ENCODE measurements at regions not wholly inside any gene's neighbourhood (a gene's known extent, or its start where the extent isn't known, plus 50 kb on each side); places are given as distances from the start of the nearest gene placed in this dataset.
"Not testable (repeated sequence)": the region's sequence is repeated elsewhere in the genome, so short reads cannot be mapped to it uniquely, and the experiment has no call there.

- H3K27me3 ChIP-seq (replicated peaks; ENCODE audit: control insufficient read depth, insufficient read depth, low read length, poor library complexity, severe bottlenecking) = no peaks in the 10 kb centered on the region
- H3K4me1 ChIP-seq (ENCODE audit: control insufficient read depth, insufficient read depth, low read length, poor library complexity, severe bottlenecking) = no peaks in the 10 kb centered on the region
- no peak for DNase-seq
- no peak overlapping the region for H3K27ac ChIP-seq (ENCODE audit: insufficient read depth, low read length, poor library complexity, severe bottlenecking)
- H3K4me3 ChIP-seq (ENCODE audit: insufficient read depth, low read depth, low read length, poor library complexity, severe bottlenecking) = no peak overlapping the region
- no peaks in the 10 kb centered on the region for H3K36me3 ChIP-seq (ENCODE audit: control insufficient read depth, insufficient read depth, low read length)
- H3K9me3 ChIP-seq (ENCODE audit: control insufficient read depth, low read length) = no peaks in the 10 kb centered on the region
Measured at GRCh38 chr19:30112666-30113065, 170.6 kb downstream of the URI1 start.

- Histone ChIP-seq H3K4me3 (ENCODE audit: insufficient read depth, low read depth, low read length, poor library complexity, severe bottlenecking) (no peak overlapping the region), H3K9me3 (ENCODE audit: control insufficient read depth, low read length) (no peaks in the 10 kb centered on the region), H3K27ac (ENCODE audit: insufficient read depth, low read length, poor library complexity, severe bottlenecking) (no peak overlapping the region), H3K36me3 (ENCODE audit: control insufficient read depth, insufficient read depth, low read length) (no peaks in the 10 kb centered on the region), H3K27me3 (replicated peaks; ENCODE audit: control insufficient read depth, insufficient read depth, low read length, poor library complexity, severe bottlenecking) (no peaks in the 10 kb centered on the region), H3K4me1 (ENCODE audit: control insufficient read depth, insufficient read depth, low read length, poor library complexity, severe bottlenecking) (no peaks in the 10 kb centered on the region)
- no peak for DNase-seq
Measured at GRCh38 chr19:30113186-30113585, 171.1 kb downstream of the URI1 start.

- H3K4me3 ChIP-seq (ENCODE audit: insufficient read depth, low read depth, low read length, poor library complexity, severe bottlenecking); H3K36me3 ChIP-seq (ENCODE audit: control insufficient read depth, insufficient read depth, low read length); DNase-seq; H3K27ac ChIP-seq (ENCODE audit: insufficient read depth, low read length, poor library complexity, severe bottlenecking); H3K4me1 ChIP-seq (ENCODE audit: control insufficient read depth, insufficient read depth, low read length, poor library complexity, severe bottlenecking); H3K9me3 ChIP-seq (ENCODE audit: control insufficient read depth, low read length); H3K27me3 ChIP-seq (replicated peaks; ENCODE audit: control insufficient read depth, insufficient read depth, low read length, poor library complexity, severe bottlenecking): not testable (repeated sequence)
Measured at GRCh38 chr19:30114095-30114494, 172.1 kb downstream of the URI1 start.

DNA sequence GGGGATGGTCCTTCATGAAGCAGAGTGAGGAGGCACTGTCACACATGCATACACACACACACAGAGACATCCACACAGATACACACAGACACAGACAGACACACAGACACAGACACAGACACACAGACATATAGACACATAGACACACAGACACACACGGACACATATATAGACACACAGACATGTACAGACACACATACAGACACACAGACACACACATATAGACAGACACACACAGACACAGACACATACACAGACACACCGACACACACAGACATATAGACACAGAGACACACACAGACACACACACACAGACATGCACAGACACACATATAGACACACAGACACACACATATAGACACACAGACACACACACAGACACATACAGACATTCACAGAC, 173.9 kb downstream of the URI1 start:
- Histone ChIP-seq H3K4me1 (ENCODE audit: control insufficient read depth, insufficient read depth, low read length, poor library complexity, severe bottlenecking) (no peaks in the 10 kb centered on the region), H3K4me3 (ENCODE audit: insufficient read depth, low read depth, low read length, poor library complexity, severe bottlenecking) (no peak overlapping the region), H3K9me3 (ENCODE audit: control insufficient read depth, low read length) (no peaks in the 10 kb centered on the region), H3K27me3 (replicated peaks; ENCODE audit: control insufficient read depth, insufficient read depth, low read length, poor library complexity, severe bottlenecking) (no peaks in the 10 kb centered on the region), H3K27ac (ENCODE audit: insufficient read depth, low read length, poor library complexity, severe bottlenecking) (no peak overlapping the region), H3K36me3 (ENCODE audit: control insufficient read depth, insufficient read depth, low read length) (no peaks in the 10 kb centered on the region)
- no peak for DNase-seq

- Histone ChIP-seq H3K4me3 (ENCODE audit: insufficient read depth, low read depth, low read length, poor library complexity, severe bottlenecking) (no peak overlapping the region), H3K9me3 (ENCODE audit: control insufficient read depth, low read length) (no peaks in the 10 kb centered on the region), H3K27ac (ENCODE audit: insufficient read depth, low read length, poor library complexity, severe bottlenecking) (no peak overlapping the region), H3K4me1 (ENCODE audit: control insufficient read depth, insufficient read depth, low read length, poor library complexity, severe bottlenecking) (no peaks in the 10 kb centered on the region), H3K36me3 (ENCODE audit: control insufficient read depth, insufficient read depth, low read length) (no peaks in the 10 kb centered on the region), H3K27me3 (replicated peaks; ENCODE audit: control insufficient read depth, insufficient read depth, low read length, poor library complexity, severe bottlenecking) (no peaks in the 10 kb centered on the region)
- DNase-seq = no peak
Measured at GRCh38 chr19:30116530-30116929, 174.5 kb downstream of the URI1 start.

DNA sequence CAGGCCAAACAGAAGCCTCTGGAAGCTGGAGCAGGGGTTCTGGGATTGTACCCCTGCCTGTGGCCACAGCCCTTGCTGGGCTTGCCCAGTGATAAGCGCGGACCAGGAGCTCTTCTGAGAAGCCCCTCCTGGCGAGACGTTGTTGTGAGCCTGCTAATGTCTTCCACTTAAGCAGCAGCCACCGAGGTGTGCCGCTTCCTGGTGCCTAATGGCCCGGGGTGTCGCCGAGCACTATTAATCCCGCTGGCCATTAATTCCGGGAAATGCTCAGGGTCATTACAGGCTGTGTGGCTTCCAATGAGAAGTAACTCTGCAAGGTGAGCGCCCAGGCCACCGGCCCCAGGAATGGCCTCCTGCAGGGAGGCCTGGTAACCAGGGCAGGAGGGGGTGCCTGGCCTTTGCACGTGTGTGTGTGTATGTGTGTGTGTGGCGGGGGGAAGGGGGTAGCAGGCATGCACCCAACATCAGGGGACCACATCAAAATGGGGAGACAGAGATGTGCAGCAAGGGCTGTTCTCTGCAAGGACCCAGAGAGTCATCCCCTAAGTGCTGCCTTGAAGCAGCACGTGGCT, 175.0 kb downstream of the URI1 start:
- H3K36me3 ChIP-seq (ENCODE audit: control insufficient read depth, insufficient read depth, low read length) = no peaks in the 10 kb centered on the region
- no peak overlapping the region for H3K4me3 ChIP-seq (ENCODE audit: insufficient read depth, low read depth, low read length, poor library complexity, severe bottlenecking)
- H3K4me1 ChIP-seq (ENCODE audit: control insufficient read depth, insufficient read depth, low read length, poor library complexity, severe bottlenecking) = no peaks in the 10 kb centered on the region
- H3K9me3 ChIP-seq (ENCODE audit: control insufficient read depth, low read length) = no peaks in the 10 kb centered on the region
- DNase-seq = no peak
- H3K27ac ChIP-seq (ENCODE audit: insufficient read depth, low read length, poor library complexity, severe bottlenecking) = no peak overlapping the region
- H3K27me3 ChIP-seq (replicated peaks; ENCODE audit: control insufficient read depth, insufficient read depth, low read length, poor library complexity, severe bottlenecking) = no peaks in the 10 kb centered on the region

DNA sequence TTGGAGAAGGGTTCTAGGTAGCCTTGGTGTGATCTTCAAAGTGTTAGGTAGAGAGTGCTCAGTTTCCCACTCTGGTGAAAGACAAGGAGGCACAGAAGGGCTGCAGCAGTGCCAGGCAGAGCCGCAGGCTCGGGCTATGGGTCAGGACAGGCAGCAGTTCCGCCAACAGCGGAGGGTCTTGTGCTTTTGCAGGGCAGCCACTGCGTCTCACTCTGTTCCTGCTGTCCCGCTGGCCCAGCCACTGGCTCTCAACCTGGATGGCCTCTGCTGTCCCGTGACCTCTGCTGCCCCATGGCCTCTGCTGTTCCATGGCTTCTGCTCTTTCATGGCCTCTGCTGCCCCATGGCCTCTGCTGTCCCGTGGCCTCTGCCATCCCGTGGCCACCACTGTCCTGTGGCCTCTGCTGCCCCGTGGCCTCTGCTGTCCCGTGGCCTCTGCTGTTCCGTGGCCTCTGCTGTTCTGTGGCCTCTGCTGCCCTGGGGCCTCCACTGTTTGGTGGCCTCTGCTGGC, 175.7 kb downstream of the URI1 start:
- Histone ChIP-seq H3K4me3 (ENCODE audit: insufficient read depth, low read depth, low read length, poor library complexity, severe bottlenecking) (no peak overlapping the region), H3K9me3 (ENCODE audit: control insufficient read depth, low read length) (no peaks in the 10 kb centered on the region), H3K4me1 (ENCODE audit: control insufficient read depth, insufficient read depth, low read length, poor library complexity, severe bottlenecking) (no peaks in the 10 kb centered on the region), H3K27ac (ENCODE audit: insufficient read depth, low read length, poor library complexity, severe bottlenecking) (no peak overlapping the region), H3K27me3 (replicated peaks; ENCODE audit: control insufficient read depth, insufficient read depth, low read length, poor library complexity, severe bottlenecking) (no peaks in the 10 kb centered on the region), H3K36me3 (ENCODE audit: control insufficient read depth, insufficient read depth, low read length) (no peaks in the 10 kb centered on the region)
- no peak for DNase-seq

- H3K27me3 ChIP-seq (replicated peaks; ENCODE audit: control insufficient read depth, insufficient read depth, low read length, poor library complexity, severe bottlenecking) = no peaks in the 10 kb centered on the region
- H3K36me3 ChIP-seq (ENCODE audit: control insufficient read depth, insufficient read depth, low read length) = no peaks in the 10 kb centered on the region
- no peak overlapping the region for H3K27ac ChIP-seq (ENCODE audit: insufficient read depth, low read length, poor library complexity, severe bottlenecking)
- no peak overlapping the region for H3K4me3 ChIP-seq (ENCODE audit: insufficient read depth, low read depth, low read length, poor library complexity, severe bottlenecking)
- H3K9me3 ChIP-seq (ENCODE audit: control insufficient read depth, low read length) = no peaks in the 10 kb centered on the region
- no peaks in the 10 kb centered on the region for H3K4me1 ChIP-seq (ENCODE audit: control insufficient read depth, insufficient read depth, low read length, poor library complexity, severe bottlenecking)
- DNase-seq = no peak
Measured at GRCh38 chr19:30118221-30118620, 176.2 kb downstream of the URI1 start.

DNA sequence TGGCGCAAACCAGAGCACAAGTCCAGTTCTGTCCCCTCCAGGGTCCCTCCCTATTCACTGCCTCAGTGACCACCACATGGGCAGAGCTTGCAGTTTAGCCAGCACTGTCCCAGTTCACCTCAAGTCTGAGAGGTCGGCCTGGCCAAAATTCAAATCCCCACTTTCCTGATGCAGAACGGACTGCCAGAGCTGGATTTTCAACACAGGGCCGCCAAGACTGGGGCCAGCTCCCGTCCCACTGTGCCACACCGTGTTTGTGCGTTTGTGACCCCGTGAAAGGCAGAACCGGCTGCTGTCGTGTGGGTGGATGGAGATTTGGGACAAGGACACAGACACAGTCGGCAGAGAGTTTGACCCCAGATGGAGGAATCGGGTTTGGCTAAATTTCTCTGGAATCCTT, 176.7 kb downstream of the URI1 start:
- H3K4me1 ChIP-seq (ENCODE audit: control insufficient read depth, insufficient read depth, low read length, poor library complexity, severe bottlenecking) = no peaks in the 10 kb centered on the region

DNA sequence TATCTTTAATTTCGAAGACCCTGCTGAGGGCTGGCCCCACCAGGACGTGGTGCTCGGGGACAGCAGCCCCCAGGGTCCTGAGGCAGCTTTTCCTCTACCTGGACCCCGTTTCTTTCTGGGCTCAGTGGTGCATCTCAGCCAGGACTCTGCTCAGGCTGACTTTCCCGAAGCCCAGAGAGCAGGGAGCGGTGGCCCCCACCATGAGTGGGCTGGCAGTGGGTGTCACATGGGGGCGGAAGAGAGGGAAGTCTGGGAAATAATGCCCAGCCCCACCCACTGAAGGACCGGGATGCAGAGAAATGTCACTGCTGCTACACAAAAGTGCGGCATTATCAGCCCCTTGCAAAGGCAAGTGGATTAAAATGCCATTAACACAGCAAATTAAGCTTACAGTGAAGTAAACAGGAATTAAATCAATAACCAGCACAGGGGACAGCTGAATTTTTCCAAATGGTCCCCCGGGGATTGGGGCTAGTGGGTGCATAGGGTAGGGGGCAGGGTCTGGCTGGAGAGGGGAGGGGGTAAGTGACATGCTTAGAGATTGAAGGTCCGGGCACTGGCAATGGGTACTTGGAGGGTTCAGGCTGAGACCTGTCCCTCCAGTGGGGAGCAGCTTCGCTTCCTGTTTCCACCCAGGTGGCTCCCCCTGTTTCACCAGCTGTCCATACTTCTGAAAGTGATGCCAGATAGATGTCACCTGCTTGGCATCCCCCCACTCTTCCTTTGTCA, 177.3 kb downstream of the URI1 start:
- no peaks in the 10 kb centered on the region for H3K4me1 ChIP-seq (ENCODE audit: control insufficient read depth, insufficient read depth, low read length, poor library complexity, severe bottlenecking)
- H3K27ac ChIP-seq (ENCODE audit: insufficient read depth, low read length, poor library complexity, severe bottlenecking) = no peak overlapping the region
- no peak overlapping the region for H3K4me3 ChIP-seq (ENCODE audit: insufficient read depth, low read depth, low read length, poor library complexity, severe bottlenecking)
- DNase-seq = no peak
- no peaks in the 10 kb centered on the region for H3K36me3 ChIP-seq (ENCODE audit: control insufficient read depth, insufficient read depth, low read length)
- H3K27me3 ChIP-seq (replicated peaks; ENCODE audit: control insufficient read depth, insufficient read depth, low read length, poor library complexity, severe bottlenecking) = no peaks in the 10 kb centered on the region
- no peaks in the 10 kb centered on the region for H3K9me3 ChIP-seq (ENCODE audit: control insufficient read depth, low read length)

More for the DNA sequence above, 176.7 kb downstream of the URI1 start:
- no peak overlapping the region for H3K27ac ChIP-seq (ENCODE audit: insufficient read depth, low read length, poor library complexity, severe bottlenecking)
- no peaks in the 10 kb centered on the region for H3K27me3 ChIP-seq (replicated peaks; ENCODE audit: control insufficient read depth, insufficient read depth, low read length, poor library complexity, severe bottlenecking)
- no peaks in the 10 kb centered on the region for H3K9me3 ChIP-seq (ENCODE audit: control insufficient read depth, low read length)
- no peak overlapping the region for H3K4me3 ChIP-seq (ENCODE audit: insufficient read depth, low read depth, low read length, poor library complexity, severe bottlenecking)
- no peak for DNase-seq
- H3K36me3 ChIP-seq (ENCODE audit: control insufficient read depth, insufficient read depth, low read length) = no peaks in the 10 kb centered on the region
